Heart left ventricle (tissue), 13 donors: ENCODE measurements at regions not wholly inside any gene's neighbourhood (a gene's known extent, or its start where the extent isn't known, plus 50 kb on each side); places are given as distances from the start of the nearest gene placed in this dataset.

Experiments
- CTCF ChIP-seq, 12 donors: fragments of 200-600 bp; sonication (generic) in 4 of 12; IDR thresholded peaks; one replicate each; pipeline versions ENCODE4 v1.5.0 to v1.8.0; 2018 to 2022; ENCODE audit warnings: antibody characterized with exemption in 12 of 12, mild to moderate bottlenecking in 5 of 12
- POLR2A ChIP-seq, 2 donors: fragments of 450-650 bp; IDR thresholded peaks; one replicate each; pipeline ENCODE4 v1.6.1; 2017; ENCODE audit warnings: antibody characterized with exemption in 2 of 2, mild to moderate bottlenecking in 2 of 2, moderate library complexity in 2 of 2
- donor health status: ischemic (EF 13 %, LVEDD 7.1; RV severe dilation, severe dysfunction).
- donor health status: DM: no; HTN: yes; CAD: no.
- donor health status: DM: no; HTN: no; CAD: no.
- donor health status: ischemic (EF 25% LVEDD 6.9; RV normal size, moderate dysfunction).
- donor health status: ischemic (EF 25% LVEDD 5.7; RV mildly dilated, moderate dysfunction).
- donor health status: ischemic (EF 35%, LVEDD 5.7; RV mildly dilated, moderate dysfunction).
- donor health status: nonischemic (EF 11% LVEDD 7.7; RV severe dilation, severe dysfunction).
- donor health status: DM: yes; HTN: yes; CAD: no.
- donor health status: PGD.
- donor health status: ischemic (EF 29% LVEDD 5.4; RV normal size, mild dysfunction).
- donor health status: nonischemic (EF 23%, LVEDD 6.1; RV moderate dilation, normal function).

GRCh38 chr12:67452119-67452805 is 183.1 kb downstream of the CAND1 start:
- TF ChIP-seq CTCF (IDR thresholded peaks at IDR 0.05) (no peak), POLR2A (IDR thresholded peaks at IDR 0.05) (no peak)
